WTC11 (cell line): ENCODE measurements at regions not wholly inside any gene's neighbourhood (a gene's known extent, or its start where the extent isn't known, plus 50 kb on each side); places are given as distances from the start of the nearest gene placed in this dataset.

ENCODE experiments used
- ATAC-seq: fragments of 200-7000 bp; cut with Tn5 transposase; 2 replicates; pipeline ENCODE4 v1.10.0; 2021; ENCODE audit warnings: mild to moderate bottlenecking, moderate library complexity
- CTCF ChIA-PET: fragments of 300-600 bp; sonication (Branson Sonifier 250); formaldehyde crosslinking; loops from one replicate; lab custom pipeline; 2021; ENCODE audit warnings: antibody characterized with exemption; lab: Charles Lee
- POLR2A ChIA-PET: fragments of 350-600 bp; sonication (Branson Sonifier 250); formaldehyde crosslinking; loops from one replicate; lab custom pipeline; 2021; ENCODE audit warnings: antibody characterized with exemption; lab: Charles Lee
- DNase-seq: peaks from one replicate; pipeline ENCODE4 v3.0.0; 2021; ENCODE audit warnings: low spot score
- H3K27ac Mint-ChIP-seq: 2 replicates; pipeline ENCODE4 v1.8.0; 2021; ENCODE audit warnings: mixed read lengths
- H3K27me3 Mint-ChIP-seq: 2 replicates; pipeline ENCODE4 v1.8.0; 2021; ENCODE audit warnings: low read depth, mild to moderate bottlenecking, moderate library complexity, mixed read lengths
- H3K36me3 Mint-ChIP-seq: 2 replicates; pipeline ENCODE4 v1.8.0; 2021; ENCODE audit warnings: mixed read lengths
- H3K4me1 Mint-ChIP-seq: 2 replicates; pipeline ENCODE4 v1.8.0; 2022; ENCODE audit warnings: mixed read lengths
- H3K4me3 Mint-ChIP-seq: 2 replicates; pipeline ENCODE4 v1.8.0; 2021; ENCODE audit warnings: mild to moderate bottlenecking, moderate library complexity, mixed read lengths
- H3K9me3 Mint-ChIP-seq: 2 replicates; pipeline ENCODE4 v1.8.0; 2021; ENCODE audit warnings: mixed read lengths
- CREM ChIP-seq: sonication (generic); formaldehyde crosslinking; IDR thresholded peaks from 2 replicates; pipeline ENCODE4 v1.8.1; 2022; ENCODE audit warnings: mild to moderate bottlenecking, missing genetic modification reagents, moderate library complexity
- FOXP1 ChIP-seq: sonication (generic); formaldehyde crosslinking; IDR thresholded peaks from 2 replicates; pipeline ENCODE4 v1.8.0; 2022; ENCODE audit warnings: missing genetic modification reagents, mild to moderate bottlenecking, moderate library complexity, borderline replicate concordance
- GABPB1 ChIP-seq: sonication (generic); formaldehyde crosslinking; IDR thresholded peaks from 2 replicates; pipeline ENCODE4 v1.8.1; 2023; ENCODE audit warnings: mild to moderate bottlenecking, missing genetic modification reagents
- GRHL2 ChIP-seq: fragments of 250-450 bp; sonication (Bioruptor Pico); IDR thresholded peaks from 2 replicates; pipeline ENCODE4 v1.8.0; 2022; ENCODE audit warnings: mild to moderate bottlenecking, moderate library complexity; ENCODE audit not compliant: insufficient replicate concordance, severe bottlenecking
- MXD4 ChIP-seq: fragments of 250-450 bp; sonication (Bioruptor Pico); IDR thresholded peaks from 2 replicates; pipeline ENCODE4 v1.8.0; 2021; ENCODE audit warnings: mild to moderate bottlenecking, moderate library complexity, borderline replicate concordance
- NR1H2 ChIP-seq: sonication (generic); formaldehyde crosslinking; IDR thresholded peaks from 2 replicates; pipeline ENCODE4 v1.9.0; 2021; ENCODE audit warnings: mild to moderate bottlenecking, moderate library complexity, missing genetic modification reagents
- RELA ChIP-seq: sonication (generic); formaldehyde crosslinking; IDR thresholded peaks from 2 replicates; pipeline ENCODE4 v1.8.1; 2022; ENCODE audit warnings: missing genetic modification reagents, mild to moderate bottlenecking, borderline replicate concordance
- SMAD4 ChIP-seq: sonication (generic); formaldehyde crosslinking; IDR thresholded peaks from 2 replicates; pipeline ENCODE4 v1.8.0; 2022; ENCODE audit warnings: mild to moderate bottlenecking, missing genetic modification reagents
- TCF7 ChIP-seq: sonication (generic); formaldehyde crosslinking; IDR thresholded peaks from 2 replicates; pipeline ENCODE4 v1.8.0; 2022; ENCODE audit warnings: mild to moderate bottlenecking, low read depth, missing genetic modification reagents, moderate library complexity
- USF2 ChIP-seq: sonication (generic); formaldehyde crosslinking; IDR thresholded peaks from 2 replicates; pipeline ENCODE4 v1.8.1; 2023; ENCODE audit warnings: mild to moderate bottlenecking, missing genetic modification reagents, moderate library complexity
- TF ChIP-seq, protein P1 (sequence below): fragments of 250-450 bp; sonication (Bioruptor Pico); IDR thresholded peaks from 2 replicates; pipeline ENCODE4 v1.9.0; 2021; ENCODE audit warnings: mild to moderate bottlenecking
- TF ChIP-seq, protein P2 (sequence below): sonication (generic); formaldehyde crosslinking; conservative IDR thresholded peaks from 2 replicates; pipeline ENCODE4 v1.8.1; 2022; ENCODE audit warnings: mild to moderate bottlenecking, missing genetic modification reagents
- TF ChIP-seq, protein P3 (sequence below): sonication (generic); formaldehyde crosslinking; IDR thresholded peaks from 2 replicates; pipeline ENCODE4 v1.8.1; 2022; ENCODE audit warnings: mild to moderate bottlenecking, missing genetic modification reagents, moderate library complexity, borderline replicate concordance
- TF ChIP-seq, protein P4 (sequence below): fragments of 250-450 bp; sonication (Bioruptor Pico); IDR thresholded peaks from 2 replicates; pipeline ENCODE4 v1.9.0; 2021; ENCODE audit warnings: moderate library complexity, mild to moderate bottlenecking, inconsistent platforms, borderline replicate concordance
- TF ChIP-seq, protein P5 (sequence below): sonication (generic); formaldehyde crosslinking; IDR thresholded peaks from 2 replicates; pipeline ENCODE4 v1.8.1; 2022; ENCODE audit warnings: missing genetic modification reagents, borderline replicate concordance

- TF ChIP-seq, protein P1, sequence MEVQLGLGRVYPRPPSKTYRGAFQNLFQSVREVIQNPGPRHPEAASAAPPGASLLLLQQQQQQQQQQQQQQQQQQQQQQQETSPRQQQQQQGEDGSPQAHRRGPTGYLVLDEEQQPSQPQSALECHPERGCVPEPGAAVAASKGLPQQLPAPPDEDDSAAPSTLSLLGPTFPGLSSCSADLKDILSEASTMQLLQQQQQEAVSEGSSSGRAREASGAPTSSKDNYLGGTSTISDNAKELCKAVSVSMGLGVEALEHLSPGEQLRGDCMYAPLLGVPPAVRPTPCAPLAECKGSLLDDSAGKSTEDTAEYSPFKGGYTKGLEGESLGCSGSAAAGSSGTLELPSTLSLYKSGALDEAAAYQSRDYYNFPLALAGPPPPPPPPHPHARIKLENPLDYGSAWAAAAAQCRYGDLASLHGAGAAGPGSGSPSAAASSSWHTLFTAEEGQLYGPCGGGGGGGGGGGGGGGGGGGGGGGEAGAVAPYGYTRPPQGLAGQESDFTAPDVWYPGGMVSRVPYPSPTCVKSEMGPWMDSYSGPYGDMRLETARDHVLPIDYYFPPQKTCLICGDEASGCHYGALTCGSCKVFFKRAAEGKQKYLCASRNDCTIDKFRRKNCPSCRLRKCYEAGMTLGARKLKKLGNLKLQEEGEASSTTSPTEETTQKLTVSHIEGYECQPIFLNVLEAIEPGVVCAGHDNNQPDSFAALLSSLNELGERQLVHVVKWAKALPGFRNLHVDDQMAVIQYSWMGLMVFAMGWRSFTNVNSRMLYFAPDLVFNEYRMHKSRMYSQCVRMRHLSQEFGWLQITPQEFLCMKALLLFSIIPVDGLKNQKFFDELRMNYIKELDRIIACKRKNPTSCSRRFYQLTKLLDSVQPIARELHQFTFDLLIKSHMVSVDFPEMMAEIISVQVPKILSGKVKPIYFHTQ: no peak
- TF ChIP-seq FOXP1 (CRISPR knock-in tag) (no peak), CREM (CRISPR knock-in tag) (no peak)
- TF ChIP-seq, protein P2, sequence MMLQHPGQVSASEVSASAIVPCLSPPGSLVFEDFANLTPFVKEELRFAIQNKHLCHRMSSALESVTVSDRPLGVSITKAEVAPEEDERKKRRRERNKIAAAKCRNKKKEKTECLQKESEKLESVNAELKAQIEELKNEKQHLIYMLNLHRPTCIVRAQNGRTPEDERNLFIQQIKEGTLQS (CRISPR knock-in tag): no peak
- TF ChIP-seq, all 79 proteins: peak for 0
Measured at GRCh38 chr19:30178721-30179402, 193.3 kb upstream of the ZNF536 start (continued).

GRCh38 chr19:30180691-30181090 is 191.5 kb upstream of the ZNF536 start:
- ATAC-seq (no peak), DNase-seq (no peak)
- H3K4me3 Mint-ChIP-seq: no peak overlapping the region
- CTCF ChIA-PET: no interaction called here
- H3K9me3 Mint-ChIP-seq: peaks cover 75% of the 10 kb centered on the region
- peaks cover 31% of the 10 kb centered on the region for H3K4me1 Mint-ChIP-seq
- H3K36me3 Mint-ChIP-seq: peaks cover 51% of the 10 kb centered on the region
- no peak overlapping the region for H3K27ac Mint-ChIP-seq
- POLR2A ChIA-PET: no interaction called here
- TF ChIP-seq SMAD4 (CRISPR knock-in tag) (no peak), USF2 (CRISPR knock-in tag) (no peak), GABPB1 (CRISPR knock-in tag) (no peak), TCF7 (CRISPR knock-in tag) (no peak), NR1H2 (CRISPR knock-in tag) (no peak), GRHL2 (CRISPR knock-in tag) (no peak)
- TF ChIP-seq, protein P3, sequence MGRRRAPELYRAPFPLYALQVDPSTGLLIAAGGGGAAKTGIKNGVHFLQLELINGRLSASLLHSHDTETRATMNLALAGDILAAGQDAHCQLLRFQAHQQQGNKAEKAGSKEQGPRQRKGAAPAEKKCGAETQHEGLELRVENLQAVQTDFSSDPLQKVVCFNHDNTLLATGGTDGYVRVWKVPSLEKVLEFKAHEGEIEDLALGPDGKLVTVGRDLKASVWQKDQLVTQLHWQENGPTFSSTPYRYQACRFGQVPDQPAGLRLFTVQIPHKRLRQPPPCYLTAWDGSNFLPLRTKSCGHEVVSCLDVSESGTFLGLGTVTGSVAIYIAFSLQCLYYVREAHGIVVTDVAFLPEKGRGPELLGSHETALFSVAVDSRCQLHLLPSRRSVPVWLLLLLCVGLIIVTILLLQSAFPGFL (CRISPR knock-in tag): no peak
- TF ChIP-seq, protein P4, sequence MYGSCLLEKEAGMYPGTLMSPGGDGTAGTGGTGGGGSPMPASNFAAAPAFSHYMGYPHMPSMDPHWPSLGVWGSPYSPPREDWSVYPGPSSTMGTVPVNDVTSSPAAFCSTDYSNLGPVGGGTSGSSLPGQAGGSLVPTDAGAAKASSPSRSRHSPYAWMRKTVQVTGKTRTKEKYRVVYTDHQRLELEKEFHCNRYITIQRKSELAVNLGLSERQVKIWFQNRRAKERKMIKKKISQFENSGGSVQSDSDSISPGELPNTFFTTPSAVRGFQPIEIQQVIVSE: no peak
- TF ChIP-seq, protein P5, sequence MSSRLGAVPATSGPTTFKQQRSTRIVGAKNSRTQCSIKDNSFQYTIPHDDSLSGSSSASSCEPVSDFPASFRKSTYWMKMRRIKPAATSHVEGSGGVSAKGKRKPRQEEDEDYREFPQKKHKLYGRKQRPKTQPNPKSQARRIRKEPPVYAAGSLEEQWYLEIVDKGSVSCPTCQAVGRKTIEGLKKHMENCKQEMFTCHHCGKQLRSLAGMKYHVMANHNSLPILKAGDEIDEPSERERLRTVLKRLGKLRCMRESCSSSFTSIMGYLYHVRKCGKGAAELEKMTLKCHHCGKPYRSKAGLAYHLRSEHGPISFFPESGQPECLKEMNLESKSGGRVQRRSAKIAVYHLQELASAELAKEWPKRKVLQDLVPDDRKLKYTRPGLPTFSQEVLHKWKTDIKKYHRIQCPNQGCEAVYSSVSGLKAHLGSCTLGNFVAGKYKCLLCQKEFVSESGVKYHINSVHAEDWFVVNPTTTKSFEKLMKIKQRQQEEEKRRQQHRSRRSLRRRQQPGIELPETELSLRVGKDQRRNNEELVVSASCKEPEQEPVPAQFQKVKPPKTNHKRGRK: no peak
- peaks cover 15% of the 10 kb centered on the region for H3K27me3 Mint-ChIP-seq

GRCh38 chr19:30183807-30184490 is 188.2 kb upstream of the ZNF536 start:
- Mint-ChIP-seq H3K36me3 (peaks cover 46% of the 10 kb centered on the region), H3K9me3 (peaks cover 80% of the 10 kb centered on the region), H3K4me1 (peaks cover 11% of the 10 kb centered on the region), H3K4me3 (no peak overlapping the region), H3K27me3 (peaks cover 20% of the 10 kb centered on the region), H3K27ac (no peak overlapping the region)
- ChIA-PET POLR2A (no interaction called here), CTCF (interaction anchor here (0.7 kb wide), 1 partner anchor 486 kb away, joined by 3 read pairs; no protein-coding TSS in a partner anchor)
- ATAC-seq (no peak), DNase-seq (no peak)
- TF ChIP-seq RELA (CRISPR knock-in tag) (no peak), MXD4 (CRISPR knock-in tag) (no peak)
